Endothelial cell of umbilical vein (primary cell): ENCODE measurements at regions not wholly inside any gene's neighbourhood (a gene's known extent, or its start where the extent isn't known, plus 50 kb on each side); places are given as distances from the start of the nearest gene placed in this dataset.

ENCODE experiments used
- BruUV-seq: library from RNA; stranded (reverse); fragments of 400-500 nt; replicated peaks from 2 replicates; lab custom pipeline; 2021; lab: Mats Ljungman, UMichigan
- CTCF ChIA-PET: fragments of 300-600, 350-600 bp; sonication (Branson Sonifier 250); formaldehyde crosslinking; loops from one replicate; lab custom pipeline; 2021; ENCODE audit warnings: antibody characterized with exemption, inconsistent platforms; lab: Charles Lee
- POLR2A ChIA-PET: fragments of 300-600, 350-600 bp; sonication (Branson Sonifier 250); formaldehyde crosslinking; loops from one replicate; lab custom pipeline; 2021; ENCODE audit warnings: antibody characterized with exemption, inconsistent platforms; lab: Charles Lee
- DNase-seq: peaks from one replicate; pipeline ENCODE4 v3.0.0-alpha.2; 2011; ENCODE audit warnings: low read depth, low spot score
- FAIRE-seq: peaks from 2 replicates; lab custom pipeline; 2011; peaks lifted over from hg19 to GRCh38; lab: Jason Lieb, UNC
- H2AFZ ChIP-seq: 2 replicates; pipeline ENCODE4 v1.6.0; 2012; ENCODE audit warnings: low read depth, low read length, control low read depth, inconsistent platforms
- H3K27ac ChIP-seq: 2 replicates; pipeline ENCODE4 v1.5.1; 2011; ENCODE audit warnings: low read depth, mild to moderate bottlenecking, control low read depth, low read length, moderate library complexity; ENCODE audit not compliant: insufficient read depth
- H3K27me3 ChIP-seq, 2 experiments: 2 replicates each; pipeline versions ENCODE4 v1.6.0 to v1.6.1; 2011; ENCODE audit warnings: low read length in 2 of 2, mixed read lengths in 1 of 2; ENCODE audit not compliant: control insufficient read depth in 2 of 2, insufficient read depth in 2 of 2
- H3K36me3 ChIP-seq, 2 experiments: 2 replicates in 1 of 2; 3 replicates in 1 of 2; pipeline ENCODE4 v1.5.1; 2011; ENCODE audit warnings: low read length in 2 of 2, mild to moderate bottlenecking in 1 of 2, moderate library complexity in 1 of 2; ENCODE audit not compliant: control insufficient read depth in 2 of 2, insufficient read depth in 2 of 2; ENCODE audit errors: extremely low read depth in 1 of 2
- H3K4me1 ChIP-seq: 3 replicates; pipeline ENCODE4 v1.5.1; 2011; ENCODE audit warnings: mild to moderate bottlenecking, low read length; ENCODE audit not compliant: control insufficient read depth, insufficient read depth; ENCODE audit errors: extremely low read depth
- H3K4me2 ChIP-seq: 2 replicates; pipeline ENCODE4 v1.6.1; 2011; ENCODE audit warnings: low read length, control low read depth, mixed read lengths; ENCODE audit not compliant: insufficient read depth
- H3K4me3 ChIP-seq, 3 experiments: fragments of 200-600 bp in 1 of 3; sonication (generic), shearing (Covaris generic) in 1 of 3; replicated peaks in 1 of 3; 2 replicates each; pipeline ENCODE4 v1.5.1; 2011 to 2016; ENCODE audit warnings: control low read depth in 3 of 3, low read length in 3 of 3, mild to moderate bottlenecking in 2 of 3, inconsistent platforms in 1 of 3, low read depth in 1 of 3, moderate library complexity in 1 of 3; ENCODE audit not compliant: insufficient read depth in 1 of 3
- H3K79me2 ChIP-seq: 2 replicates; pipeline ENCODE4 v1.6.0; 2012; ENCODE audit warnings: low read length, inconsistent platforms; ENCODE audit not compliant: control insufficient read depth, insufficient read depth
- H3K9ac ChIP-seq: replicated peaks from 2 replicates; pipeline ENCODE3; 2011; ENCODE audit warnings: low read length, control low read depth; ENCODE audit not compliant: insufficient read depth; ENCODE audit errors: extremely low read depth
- H3K9me1 ChIP-seq: replicated peaks from 3 replicates; pipeline ENCODE4 v1.6.0; 2011; ENCODE audit warnings: mild to moderate bottlenecking, low read length; ENCODE audit not compliant: control insufficient read depth, insufficient read depth; ENCODE audit errors: extremely low read depth
- H3K9me3 ChIP-seq: replicated peaks from 2 replicates; pipeline ENCODE4 v1.5.1; 2012; ENCODE audit warnings: low read length, inconsistent platforms; ENCODE audit not compliant: control insufficient read depth, insufficient read depth
- H4K20me1 ChIP-seq: replicated peaks from 2 replicates; pipeline ENCODE3; 2011; ENCODE audit warnings: mild to moderate bottlenecking, low read length; ENCODE audit not compliant: control insufficient read depth, insufficient read depth; ENCODE audit errors: extremely low read depth
- EZH2 ChIP-seq: IDR thresholded peaks from 2 replicates; pipeline ENCODE4 v1.6.1; 2012; ENCODE audit warnings: borderline replicate concordance, low read depth, mild to moderate bottlenecking, moderate library complexity, low read length, inconsistent platforms; ENCODE audit not compliant: severe bottlenecking
- FOS ChIP-seq: IDR thresholded peaks from 2 replicates; pipeline ENCODE4 v1.6.1; 2011; ENCODE audit warnings: mild to moderate bottlenecking, low read length, moderate library complexity, borderline replicate concordance; ENCODE audit not compliant: insufficient read depth
- GATA2 ChIP-seq: IDR thresholded peaks from 2 replicates; pipeline ENCODE4 v1.7.0; 2011; ENCODE audit warnings: low read depth, mild to moderate bottlenecking, moderate library complexity, mixed read lengths, low read length; ENCODE audit not compliant: insufficient read length, insufficient read depth
- JUN ChIP-seq: IDR thresholded peaks from 2 replicates; pipeline ENCODE4 v1.6.1; 2011; ENCODE audit warnings: borderline replicate concordance, low read depth; ENCODE audit not compliant: insufficient read length, insufficient read depth
- MYC ChIP-seq: IDR thresholded peaks from one replicate; pipeline ENCODE4 v1.6.1; 2011; ENCODE audit warnings: mild to moderate bottlenecking, low read depth, low read length
- POLR2A ChIP-seq: IDR thresholded peaks from 2 replicates; pipeline ENCODE4 v1.6.1; 2012; ENCODE audit warnings: low read depth, mild to moderate bottlenecking, control low read depth, low read length
- POLR2AphosphoS5 ChIP-seq: IDR thresholded peaks from 2 replicates; pipeline ENCODE4 v1.6.1; 2012; ENCODE audit warnings: low read depth, mild to moderate bottlenecking, control low read depth, low read length, moderate library complexity; ENCODE audit not compliant: insufficient read depth
- dilution Hi-C: fragments of 300-500 bp; cut with MboI; formaldehyde crosslinking; loops from one replicate; pipeline ENCODE4 v1.15.0; 2019; ENCODE audit warnings: low sequenced_read_pairs; ENCODE audit not compliant: extremely low pct_ligation_motif_present
- intact Hi-C: fragments of 100-400 bp; cut with micrococcal nuclease; formaldehyde crosslinking; loops from one replicate; pipeline ENCODE4 v1.10.0; 2022
- TF ChIP-seq, protein P1 (sequence below): IDR thresholded peaks from 2 replicates; pipeline ENCODE4 v1.6.1; 2011; ENCODE audit not compliant: insufficient read depth, insufficient read length
- TF ChIP-seq, protein P2 (sequence below), 2 donors: IDR thresholded peaks; 1 replicate in 1 of 2; 2 replicates in 1 of 2; pipeline ENCODE4 v1.5.1; 2011; ENCODE audit warnings: low read length in 2 of 2, mild to moderate bottlenecking in 2 of 2, moderate library complexity in 2 of 2, control low read depth in 1 of 2, inconsistent platforms in 1 of 2, low read depth in 1 of 2; ENCODE audit not compliant: insufficient read depth in 1 of 2; ENCODE audit errors: extremely low read depth in 1 of 2

DNA sequence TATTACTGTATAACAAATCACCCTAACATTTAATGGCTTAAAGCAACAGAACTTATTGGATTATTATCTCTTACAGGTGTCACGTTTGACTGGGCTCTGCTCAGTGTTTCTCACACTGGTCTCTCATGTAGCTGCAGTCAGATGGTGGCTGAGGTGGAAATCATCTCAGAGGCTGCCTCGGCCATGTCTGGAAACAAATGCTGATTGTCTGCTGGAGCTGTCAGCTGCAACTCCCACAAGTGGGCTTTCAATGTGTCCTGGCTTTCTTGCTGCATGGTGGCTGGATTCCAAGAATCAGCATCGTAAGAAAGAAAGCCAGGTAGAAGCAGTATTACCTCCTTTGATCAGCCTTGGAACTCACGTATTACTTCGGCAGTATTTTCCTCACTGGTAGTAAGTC is 277.6 kb downstream of the SPANXN1 start:
- intact Hi-C loops = no loop called here
- ChIA-PET CTCF (no interaction called here), POLR2A (no interaction called here)
- BruUV-seq = no TSS peak
- Histone ChIP-seq H3K27ac (no peak overlapping the region), H3K27me3 (no peaks in the 10 kb centered on the region), H3K9ac (no peak overlapping the region), H3K36me3 (no peaks in the 10 kb centered on the region), H3K9me3 (no peaks in the 10 kb centered on the region), H3K4me2 (no peak overlapping the region), H3K9me1 (no peaks in the 10 kb centered on the region), H4K20me1 (no peaks in the 10 kb centered on the region), H2AFZ (no peak overlapping the region), H3K79me2 (no peaks in the 10 kb centered on the region), H3K4me3 (no peak overlapping the region), H3K4me1 (no peaks in the 10 kb centered on the region)
- FAIRE-seq = no peak
- dilution Hi-C loops = no loop called here
- TF ChIP-seq FOS = no peak
- TF ChIP-seq JUN = no peak
- TF ChIP-seq, protein P1, sequence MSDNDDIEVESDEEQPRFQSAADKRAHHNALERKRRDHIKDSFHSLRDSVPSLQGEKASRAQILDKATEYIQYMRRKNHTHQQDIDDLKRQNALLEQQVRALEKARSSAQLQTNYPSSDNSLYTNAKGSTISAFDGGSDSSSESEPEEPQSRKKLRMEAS = no peak
- TF ChIP-seq EZH2 = no peak
- TF ChIP-seq POLR2A = no peak
- TF ChIP-seq, protein P2, sequence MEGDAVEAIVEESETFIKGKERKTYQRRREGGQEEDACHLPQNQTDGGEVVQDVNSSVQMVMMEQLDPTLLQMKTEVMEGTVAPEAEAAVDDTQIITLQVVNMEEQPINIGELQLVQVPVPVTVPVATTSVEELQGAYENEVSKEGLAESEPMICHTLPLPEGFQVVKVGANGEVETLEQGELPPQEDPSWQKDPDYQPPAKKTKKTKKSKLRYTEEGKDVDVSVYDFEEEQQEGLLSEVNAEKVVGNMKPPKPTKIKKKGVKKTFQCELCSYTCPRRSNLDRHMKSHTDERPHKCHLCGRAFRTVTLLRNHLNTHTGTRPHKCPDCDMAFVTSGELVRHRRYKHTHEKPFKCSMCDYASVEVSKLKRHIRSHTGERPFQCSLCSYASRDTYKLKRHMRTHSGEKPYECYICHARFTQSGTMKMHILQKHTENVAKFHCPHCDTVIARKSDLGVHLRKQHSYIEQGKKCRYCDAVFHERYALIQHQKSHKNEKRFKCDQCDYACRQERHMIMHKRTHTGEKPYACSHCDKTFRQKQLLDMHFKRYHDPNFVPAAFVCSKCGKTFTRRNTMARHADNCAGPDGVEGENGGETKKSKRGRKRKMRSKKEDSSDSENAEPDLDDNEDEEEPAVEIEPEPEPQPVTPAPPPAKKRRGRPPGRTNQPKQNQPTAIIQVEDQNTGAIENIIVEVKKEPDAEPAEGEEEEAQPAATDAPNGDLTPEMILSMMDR (IDR thresholded peaks at IDR 0.05; ENCODE audit: extremely low read depth in 1 of 2, insufficient read depth in 1 of 2, low read depth in 1 of 2, low read length in 2 of 2) = no peak
- TF ChIP-seq MYC = no peak
- no peak for TF ChIP-seq POLR2AphosphoS5
- no peak for TF ChIP-seq GATA2
- no peak for DNase-seq
